ENCODE measurements at regions not wholly inside any gene's neighbourhood (a gene's known extent, or its start where the extent isn't known, plus 50 kb on each side); places are given as distances from the start of the nearest gene placed in this dataset.

GRCh38 chr4:167722487-167722808, 369.9 kb upstream of the ANXA10 start:
- TF ChIP-seq CTCF (IDR thresholded peaks at IDR 0.05) (no peak), EP300 (IDR thresholded peaks at IDR 0.05) (no peak)
